Sigmoid colon (tissue), 4 donors: ENCODE measurements at regions not wholly inside any gene's neighbourhood (a gene's known extent, or its start where the extent isn't known, plus 50 kb on each side); places are given as distances from the start of the nearest gene placed in this dataset.

Experiments
- EP300 ChIP-seq, 4 donors: sonication (generic); formaldehyde crosslinking; IDR thresholded peaks; one replicate each; pipeline ENCODE4 v1.6.1; 2017; ENCODE audit warnings: antibody characterized with exemption in 4 of 4
- POLR2A ChIP-seq, 2 donors: fragments of 450-650 bp; IDR thresholded peaks; one replicate each; pipeline ENCODE4 v1.6.1; 2016; ENCODE audit warnings: antibody characterized with exemption in 2 of 2, mild to moderate bottlenecking in 2 of 2, moderate library complexity in 2 of 2
- POLR2AphosphoS5 ChIP-seq, 4 donors: sonication (generic); formaldehyde crosslinking; IDR thresholded peaks; one replicate each; pipeline ENCODE4 v1.6.1; 2017; ENCODE audit warnings: antibody characterized with exemption in 4 of 4
- TF ChIP-seq, protein P1 (sequence below), 4 experiments: fragments of 450-650 bp in 3 of 4; fragments of 200-600 bp in 1 of 4; IDR thresholded peaks; one replicate each; pipeline ENCODE4 v1.5.1; 2016 to 2019; ENCODE audit warnings: antibody characterized with exemption in 4 of 4, mild to moderate bottlenecking in 3 of 4, moderate library complexity in 2 of 4

DNA sequence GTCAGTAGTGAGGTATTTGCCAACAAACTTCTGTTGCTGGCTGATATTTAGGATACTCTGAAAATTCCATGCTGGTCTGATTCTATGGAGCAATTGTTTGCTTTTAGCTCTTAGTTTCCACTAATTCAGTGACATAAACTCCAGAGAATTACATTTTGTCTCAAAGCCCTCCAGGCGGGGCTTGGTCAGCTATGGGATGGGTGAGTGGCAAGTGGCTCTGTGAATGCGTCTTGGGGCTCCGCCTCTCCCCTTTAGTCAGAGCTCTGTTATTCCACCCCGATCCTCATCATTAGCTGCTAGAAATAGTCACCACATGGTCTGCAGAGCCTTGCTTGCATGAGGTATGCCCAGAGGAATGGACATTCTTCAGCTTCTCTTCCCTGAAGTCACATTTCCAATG, 540.6 kb downstream of the QKI start:
- TF ChIP-seq POLR2A (IDR thresholded peaks at IDR 0.05) (no peak), EP300 (IDR thresholded peaks at IDR 0.05) (no peak), POLR2AphosphoS5 (IDR thresholded peaks at IDR 0.05) (no peak)
- TF ChIP-seq, protein P1, sequence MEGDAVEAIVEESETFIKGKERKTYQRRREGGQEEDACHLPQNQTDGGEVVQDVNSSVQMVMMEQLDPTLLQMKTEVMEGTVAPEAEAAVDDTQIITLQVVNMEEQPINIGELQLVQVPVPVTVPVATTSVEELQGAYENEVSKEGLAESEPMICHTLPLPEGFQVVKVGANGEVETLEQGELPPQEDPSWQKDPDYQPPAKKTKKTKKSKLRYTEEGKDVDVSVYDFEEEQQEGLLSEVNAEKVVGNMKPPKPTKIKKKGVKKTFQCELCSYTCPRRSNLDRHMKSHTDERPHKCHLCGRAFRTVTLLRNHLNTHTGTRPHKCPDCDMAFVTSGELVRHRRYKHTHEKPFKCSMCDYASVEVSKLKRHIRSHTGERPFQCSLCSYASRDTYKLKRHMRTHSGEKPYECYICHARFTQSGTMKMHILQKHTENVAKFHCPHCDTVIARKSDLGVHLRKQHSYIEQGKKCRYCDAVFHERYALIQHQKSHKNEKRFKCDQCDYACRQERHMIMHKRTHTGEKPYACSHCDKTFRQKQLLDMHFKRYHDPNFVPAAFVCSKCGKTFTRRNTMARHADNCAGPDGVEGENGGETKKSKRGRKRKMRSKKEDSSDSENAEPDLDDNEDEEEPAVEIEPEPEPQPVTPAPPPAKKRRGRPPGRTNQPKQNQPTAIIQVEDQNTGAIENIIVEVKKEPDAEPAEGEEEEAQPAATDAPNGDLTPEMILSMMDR (IDR thresholded peaks at IDR 0.05): no peak
